ENCODE measurements at regions not wholly inside any gene's neighbourhood (a gene's known extent, or its start where the extent isn't known, plus 50 kb on each side); places are given as distances from the start of the nearest gene placed in this dataset.

DNA sequence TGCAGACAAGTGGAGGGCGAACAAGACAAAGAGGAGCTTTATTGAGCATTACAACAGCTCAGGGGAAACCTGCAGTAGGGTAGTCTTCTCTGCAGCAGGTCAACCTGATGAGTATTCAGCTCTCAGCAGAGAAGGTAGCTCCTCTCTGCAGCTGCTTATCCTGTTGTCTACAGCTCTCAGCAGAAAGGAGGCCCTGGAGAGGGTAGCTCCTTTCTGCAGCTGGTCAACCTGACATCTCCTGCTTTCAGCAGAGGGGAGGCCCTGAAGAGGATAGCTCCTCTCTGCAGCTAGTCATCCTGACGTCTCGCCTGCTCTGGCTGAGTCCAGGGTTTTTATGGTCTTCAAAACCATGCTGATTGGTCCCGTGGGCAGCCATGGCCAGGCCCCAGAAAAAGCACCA, 113.6 kb downstream of the CD24 start:
- TF ChIP-seq, protein P1, sequence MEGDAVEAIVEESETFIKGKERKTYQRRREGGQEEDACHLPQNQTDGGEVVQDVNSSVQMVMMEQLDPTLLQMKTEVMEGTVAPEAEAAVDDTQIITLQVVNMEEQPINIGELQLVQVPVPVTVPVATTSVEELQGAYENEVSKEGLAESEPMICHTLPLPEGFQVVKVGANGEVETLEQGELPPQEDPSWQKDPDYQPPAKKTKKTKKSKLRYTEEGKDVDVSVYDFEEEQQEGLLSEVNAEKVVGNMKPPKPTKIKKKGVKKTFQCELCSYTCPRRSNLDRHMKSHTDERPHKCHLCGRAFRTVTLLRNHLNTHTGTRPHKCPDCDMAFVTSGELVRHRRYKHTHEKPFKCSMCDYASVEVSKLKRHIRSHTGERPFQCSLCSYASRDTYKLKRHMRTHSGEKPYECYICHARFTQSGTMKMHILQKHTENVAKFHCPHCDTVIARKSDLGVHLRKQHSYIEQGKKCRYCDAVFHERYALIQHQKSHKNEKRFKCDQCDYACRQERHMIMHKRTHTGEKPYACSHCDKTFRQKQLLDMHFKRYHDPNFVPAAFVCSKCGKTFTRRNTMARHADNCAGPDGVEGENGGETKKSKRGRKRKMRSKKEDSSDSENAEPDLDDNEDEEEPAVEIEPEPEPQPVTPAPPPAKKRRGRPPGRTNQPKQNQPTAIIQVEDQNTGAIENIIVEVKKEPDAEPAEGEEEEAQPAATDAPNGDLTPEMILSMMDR (IDR thresholded peaks at IDR 0.05), result no peak
- TF ChIP-seq POLR2A (IDR thresholded peaks at IDR 0.05), result no peak
